KG1 (cell line): ENCODE measurements at regions not wholly inside any gene's neighbourhood (a gene's known extent, or its start where the extent isn't known, plus 50 kb on each side); places are given as distances from the start of the nearest gene placed in this dataset.
"Not testable (repeated sequence)": the region's sequence is repeated elsewhere in the genome, so short reads cannot be mapped to it uniquely, and the experiment has no call there.

ENCODE experiments used
- DNase-seq: peaks from one replicate; lab custom pipeline; 2025; lab: John Stamatoyannopoulos, UW

GRCh38 chr14:37991027-37991426 is 216.7 kb upstream of the SSTR1 start:
- no peak for DNase-seq

- DNase-seq: no peak
Observed at GRCh38 chr14:37992499-37992898, 215.2 kb upstream of the SSTR1 start.

GRCh38 chr14:37994846-37995372 is 212.8 kb upstream of the SSTR1 start:
- DNase-seq: no peak

GRCh38 chr14:37997017-37997416 is 210.7 kb upstream of the SSTR1 start:
- DNase-seq: no peak

DNA sequence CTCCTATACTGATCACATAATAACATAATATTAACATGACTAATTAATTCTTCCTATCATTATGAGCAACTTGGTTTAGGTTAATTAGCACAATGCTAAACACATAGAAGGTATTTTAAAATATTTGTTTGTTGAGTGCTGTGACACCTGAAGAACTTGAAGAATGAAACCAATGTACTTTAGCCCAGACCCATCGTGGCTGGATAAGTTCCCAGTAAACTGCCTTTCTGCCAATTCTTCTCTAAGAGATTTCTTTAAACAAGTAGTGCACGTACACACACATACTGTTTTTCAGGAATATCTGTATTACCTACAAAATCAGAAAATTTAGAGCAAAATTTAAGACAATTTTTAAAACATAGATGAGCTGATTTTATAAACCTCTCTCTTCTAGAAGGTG is 207.4 kb upstream of the SSTR1 start:
- no peak for DNase-seq

DNA sequence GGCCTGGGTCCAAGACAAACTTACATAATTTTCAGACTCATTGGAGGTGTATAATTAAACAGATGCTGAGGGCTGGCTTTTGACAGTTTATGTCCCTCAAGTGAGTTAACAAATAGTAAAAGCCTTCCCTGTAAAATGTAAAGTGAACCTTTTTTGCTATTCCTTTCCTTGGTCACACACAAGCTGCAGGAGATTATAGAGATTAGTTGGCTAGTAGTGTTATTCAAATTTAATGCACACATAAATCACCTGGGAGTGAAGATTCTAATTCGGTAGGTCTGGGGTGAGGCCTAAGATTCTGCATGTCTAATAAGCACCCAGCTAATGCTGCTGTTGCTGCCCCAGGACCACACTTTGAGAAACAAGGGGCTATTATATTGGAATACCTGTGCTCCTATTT is 206.2 kb upstream of the SSTR1 start:
- no peak for DNase-seq

- DNase-seq: no peak
Observed at GRCh38 chr14:38003746-38004609, 203.7 kb upstream of the SSTR1 start.

- DNase-seq: no peak
Observed at GRCh38 chr14:38004610-38004879, 203.2 kb upstream of the SSTR1 start.

GRCh38 chr14:38011156-38011555 is 196.5 kb upstream of the SSTR1 start:
- not testable (repeated sequence) for DNase-seq

- no peak for DNase-seq
Observed at GRCh38 chr14:38012056-38012455, 195.6 kb upstream of the SSTR1 start.

DNA sequence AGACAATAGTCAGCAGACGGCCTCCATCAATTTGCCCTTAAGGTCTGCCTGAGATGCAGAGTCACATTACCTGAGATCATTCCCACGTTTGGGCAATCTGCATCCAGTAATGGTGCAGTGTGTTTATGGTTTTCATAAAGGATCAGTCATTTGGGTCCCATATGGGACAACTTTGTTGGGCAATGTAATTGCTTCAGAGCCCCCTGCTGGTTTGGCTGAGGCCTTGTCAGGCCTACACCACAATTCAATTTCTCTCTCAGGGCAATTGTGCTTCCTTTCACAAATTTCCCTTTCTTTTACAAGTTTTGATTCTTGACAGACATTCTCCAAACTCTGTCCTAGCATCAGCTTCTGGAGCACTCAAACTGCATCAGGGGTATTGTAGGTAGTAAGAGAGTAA is 191.2 kb upstream of the SSTR1 start:
- DNase-seq: no peak

- no peak for DNase-seq
Observed at GRCh38 chr14:38021861-38022260, 185.8 kb upstream of the SSTR1 start.

DNA sequence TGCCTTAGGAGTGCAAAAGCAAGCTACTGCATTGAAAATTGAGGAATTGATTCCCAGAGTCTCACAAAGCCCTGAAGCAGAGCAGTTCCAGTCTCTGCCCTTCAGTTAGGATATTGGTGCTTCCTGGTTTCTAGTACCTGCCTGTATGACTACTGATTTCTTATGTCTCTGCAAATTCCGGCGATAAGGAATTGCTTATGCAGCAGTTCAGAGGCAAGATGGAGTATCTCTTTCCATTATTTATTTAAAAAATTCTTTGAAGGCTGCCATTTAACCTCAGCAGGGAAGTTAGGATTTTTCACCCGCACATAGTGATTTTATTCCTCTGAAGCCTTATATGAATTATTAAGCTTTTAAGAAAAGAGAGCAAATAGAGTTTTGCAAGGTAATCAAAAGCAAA is 184.9 kb upstream of the SSTR1 start:
- DNase-seq: no peak

DNA sequence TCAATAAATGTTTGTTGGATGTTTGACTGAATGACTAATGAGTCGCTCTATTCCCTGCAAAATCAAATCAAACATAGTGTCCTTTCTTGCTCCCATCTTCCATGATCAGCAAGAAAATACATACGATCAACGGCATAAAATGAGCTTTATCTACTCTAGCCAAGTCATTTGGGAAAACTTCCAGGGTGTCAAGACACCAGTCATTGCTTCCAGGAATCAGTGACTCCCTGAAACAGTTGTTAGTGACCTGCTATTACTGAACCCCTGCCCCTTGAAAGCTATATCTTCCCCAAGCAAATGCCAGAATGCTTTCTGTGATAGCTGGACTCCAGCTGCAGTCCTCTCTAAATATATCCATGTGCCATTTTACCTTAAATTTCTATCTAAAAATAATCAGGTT is 169.5 kb upstream of the SSTR1 start:
- DNase-seq: no peak

DNA sequence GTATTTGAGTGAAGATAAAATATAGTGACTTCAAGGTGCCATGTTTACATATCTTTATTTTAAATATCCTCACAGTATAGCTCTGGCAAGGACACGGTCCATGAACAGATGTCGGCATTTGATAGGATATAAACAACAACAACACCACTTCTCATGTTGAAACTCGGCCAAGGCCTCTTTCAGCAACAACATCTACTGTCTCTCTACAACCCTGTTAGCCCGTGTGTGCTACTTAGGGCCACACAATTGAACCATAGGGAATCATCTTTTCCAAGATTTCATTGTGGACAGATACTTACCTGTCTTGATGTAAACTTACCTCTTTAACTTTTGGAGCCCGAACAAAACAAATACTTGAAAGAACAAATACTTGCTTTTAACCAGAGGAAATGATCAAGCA is 168.7 kb upstream of the SSTR1 start:
- no peak for DNase-seq

DNA sequence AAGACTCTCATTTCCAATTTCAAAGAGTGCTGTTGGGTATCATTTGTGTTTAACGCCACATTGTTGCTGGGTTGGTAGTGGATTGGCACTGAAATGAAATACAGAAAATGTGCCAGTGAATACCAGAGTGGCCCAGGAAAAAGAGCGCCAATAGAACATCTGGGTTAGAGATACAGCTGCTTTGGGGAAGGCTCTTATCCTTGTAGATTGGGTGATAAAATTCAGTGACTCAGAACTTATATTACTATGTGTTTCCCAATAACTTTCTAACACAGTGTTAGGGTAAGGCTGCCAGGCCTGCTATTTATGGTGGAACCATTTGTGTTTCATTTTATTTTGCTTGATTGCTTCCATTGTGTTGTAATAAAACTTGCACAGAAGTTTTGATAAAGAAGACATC is 168.2 kb upstream of the SSTR1 start:
- no peak for DNase-seq

- no peak for DNase-seq
Observed at GRCh38 chr14:38040411-38040810, 167.3 kb upstream of the SSTR1 start.

DNA sequence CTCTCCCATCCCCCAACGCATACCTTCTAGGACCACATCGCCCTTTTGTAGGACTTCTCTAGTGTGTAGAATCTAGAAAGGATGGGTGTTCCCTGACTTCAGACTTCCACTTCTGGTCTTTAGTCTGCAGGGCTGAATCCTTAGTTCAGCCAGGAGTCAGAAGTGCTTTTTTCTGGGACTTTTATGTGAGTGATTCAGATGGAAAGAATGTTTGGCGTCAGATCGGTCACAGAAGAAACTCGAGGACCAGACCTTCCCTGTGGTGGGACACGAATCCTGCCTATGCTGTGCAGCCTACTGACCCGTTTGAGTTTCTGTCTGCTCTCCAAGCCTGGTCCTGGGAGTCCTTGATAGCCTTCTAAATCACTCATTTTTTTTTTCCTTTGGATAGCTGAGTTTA is 165.4 kb upstream of the SSTR1 start:
- no peak for DNase-seq

DNA sequence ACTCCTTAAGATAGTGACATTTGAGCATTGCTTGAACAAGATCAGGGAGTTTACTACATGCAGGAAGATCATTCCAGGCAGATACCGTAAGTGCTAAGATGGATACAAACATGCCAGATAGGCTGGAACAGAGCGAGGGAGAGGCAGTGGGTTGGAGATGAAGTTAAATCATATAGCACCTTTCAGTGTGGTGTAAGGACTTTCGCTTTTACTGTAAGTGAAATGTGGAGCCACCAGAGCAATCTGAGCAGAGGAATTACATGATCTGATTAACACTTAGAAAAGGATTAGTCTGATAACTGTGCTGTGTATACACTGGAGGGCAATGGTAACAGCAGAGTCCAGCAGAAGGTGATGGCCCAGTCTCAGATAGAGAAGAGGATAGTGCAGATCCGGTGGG is 163.0 kb upstream of the SSTR1 start:
- no peak for DNase-seq

GRCh38 chr14:38045461-38045860 is 162.2 kb upstream of the SSTR1 start:
- no peak for DNase-seq

DNA sequence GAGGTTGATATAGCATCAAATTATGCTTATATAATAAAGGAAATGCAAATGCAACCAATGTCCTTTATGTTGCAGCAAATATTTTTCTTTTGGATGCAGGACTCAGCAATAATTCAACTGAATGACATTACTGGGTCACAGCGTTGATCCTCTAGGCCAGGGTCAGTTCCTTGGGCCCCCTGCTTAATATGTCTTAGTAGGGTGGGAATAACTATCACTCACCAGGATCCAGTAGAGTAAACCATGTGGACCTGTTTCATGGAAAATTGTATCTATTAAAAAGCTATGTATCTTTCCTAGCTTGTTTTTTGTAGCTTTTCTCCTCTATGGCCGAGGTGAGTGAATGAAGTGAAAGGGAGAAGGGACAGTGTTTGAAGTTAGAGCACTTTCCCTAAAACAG is 161.5 kb upstream of the SSTR1 start:
- no peak for DNase-seq

GRCh38 chr14:38047195-38047902 is 160.4 kb upstream of the SSTR1 start:
- no peak for DNase-seq

- no peak for DNase-seq
Observed at GRCh38 chr14:38053666-38054065, 154.0 kb upstream of the SSTR1 start.

DNA sequence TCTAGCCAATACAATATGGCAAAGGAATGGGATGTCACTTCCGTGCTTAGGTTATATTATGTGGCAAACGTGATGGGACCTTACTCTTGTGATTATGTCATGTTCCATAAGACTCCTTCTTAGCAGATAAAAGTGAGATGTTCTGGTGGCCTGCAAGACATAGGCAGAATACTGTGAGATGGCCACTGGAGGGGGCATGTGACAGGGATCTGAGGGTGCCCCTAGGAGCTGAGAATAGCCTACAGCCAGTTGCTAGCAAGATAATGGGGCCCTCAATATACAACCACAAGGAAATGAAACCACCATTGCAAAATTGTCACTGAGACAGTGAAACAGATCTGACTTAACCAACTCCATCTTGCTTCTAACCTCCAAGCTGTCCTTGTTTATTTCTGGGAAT is 151.4 kb upstream of the SSTR1 start:
- no peak for DNase-seq
